Gastroesophageal sphincter (tissue), 3 donors: ENCODE measurements at regions not wholly inside any gene's neighbourhood (a gene's known extent, or its start where the extent isn't known, plus 50 kb on each side); places are given as distances from the start of the nearest gene placed in this dataset.

ENCODE experiments used
- POLR2AphosphoS5 ChIP-seq: sonication (generic); formaldehyde crosslinking; IDR thresholded peaks from one replicate; pipeline ENCODE4 v1.6.1; 2017; ENCODE audit warnings: antibody characterized with exemption
- TF ChIP-seq, protein P1 (sequence below), 4 experiments: fragments of 200-600 bp in 2 of 4; fragments of 450-650 bp in 2 of 4; sonication (generic) in 1 of 4; IDR thresholded peaks; one replicate each; pipeline ENCODE4 v1.5.1; 2017 to 2019; ENCODE audit warnings: antibody characterized with exemption in 4 of 4, mild to moderate bottlenecking in 2 of 4, moderate library complexity in 2 of 4

DNA sequence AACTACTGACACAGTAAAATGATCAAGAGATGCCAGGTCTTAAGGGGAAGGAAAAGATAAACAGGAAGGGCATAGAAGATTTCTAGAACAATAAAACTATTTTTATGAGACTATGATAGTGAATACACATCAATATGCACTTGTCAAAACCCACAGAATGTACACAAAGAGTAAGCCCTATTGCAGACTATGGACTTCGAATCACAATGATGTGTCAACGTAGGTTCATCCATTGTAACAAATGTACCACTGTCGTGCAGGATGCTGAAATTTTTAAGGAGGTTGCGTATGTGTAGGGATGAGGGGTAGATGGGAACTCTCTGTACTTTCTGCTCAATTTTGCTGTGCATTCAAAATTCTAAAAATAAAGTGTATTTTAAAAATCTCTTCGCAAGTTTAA is 171.9 kb downstream of the KLF12 start:
- TF ChIP-seq, protein P1, sequence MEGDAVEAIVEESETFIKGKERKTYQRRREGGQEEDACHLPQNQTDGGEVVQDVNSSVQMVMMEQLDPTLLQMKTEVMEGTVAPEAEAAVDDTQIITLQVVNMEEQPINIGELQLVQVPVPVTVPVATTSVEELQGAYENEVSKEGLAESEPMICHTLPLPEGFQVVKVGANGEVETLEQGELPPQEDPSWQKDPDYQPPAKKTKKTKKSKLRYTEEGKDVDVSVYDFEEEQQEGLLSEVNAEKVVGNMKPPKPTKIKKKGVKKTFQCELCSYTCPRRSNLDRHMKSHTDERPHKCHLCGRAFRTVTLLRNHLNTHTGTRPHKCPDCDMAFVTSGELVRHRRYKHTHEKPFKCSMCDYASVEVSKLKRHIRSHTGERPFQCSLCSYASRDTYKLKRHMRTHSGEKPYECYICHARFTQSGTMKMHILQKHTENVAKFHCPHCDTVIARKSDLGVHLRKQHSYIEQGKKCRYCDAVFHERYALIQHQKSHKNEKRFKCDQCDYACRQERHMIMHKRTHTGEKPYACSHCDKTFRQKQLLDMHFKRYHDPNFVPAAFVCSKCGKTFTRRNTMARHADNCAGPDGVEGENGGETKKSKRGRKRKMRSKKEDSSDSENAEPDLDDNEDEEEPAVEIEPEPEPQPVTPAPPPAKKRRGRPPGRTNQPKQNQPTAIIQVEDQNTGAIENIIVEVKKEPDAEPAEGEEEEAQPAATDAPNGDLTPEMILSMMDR (IDR thresholded peaks at IDR 0.05): no peak
- no peak for TF ChIP-seq POLR2AphosphoS5
